HepG2 (cell line): ENCODE measurements at regions not wholly inside any gene's neighbourhood (a gene's known extent, or its start where the extent isn't known, plus 50 kb on each side); places are given as distances from the start of the nearest gene placed in this dataset.
"Not testable (repeated sequence)": the region's sequence is repeated elsewhere in the genome, so short reads cannot be mapped to it uniquely, and the experiment has no call there.

Experiments used
- ATAC-seq: fragments of 200-7000 bp; cut with Tn5 transposase; 3 replicates; pipeline ENCODE4 v1.9.1; 2020; ENCODE audit warnings: mild to moderate bottlenecking, moderate library complexity
- BruUV-seq: library from RNA; stranded (reverse); fragments of 400-500 nt; replicated peaks from 2 replicates; lab custom pipeline; 2021; lab: Mats Ljungman, UMichigan
- CTCF ChIA-PET: fragments of 300-600 bp; formaldehyde crosslinking; extraction: SDS; loops from one replicate; lab custom pipeline; 2021; ENCODE audit warnings: low total read pairs, inconsistent platforms, low intra/inter-chr PET ratio; lab: Yijun Ruan, JAX
- POLR2A ChIA-PET: fragments of 350-600 bp; sonication (Branson Sonifier 250); formaldehyde crosslinking; loops from one replicate; lab custom pipeline; 2020; ENCODE audit warnings: antibody characterized with exemption, inconsistent platforms; lab: Yijun Ruan, JAX
- DNase-seq: peaks from one replicate; pipeline ENCODE4 v3.0.0-alpha.2; 2015; ENCODE audit warnings: low spot score
- FAIRE-seq: peaks from 3 replicates; lab custom pipeline; 2011; peaks lifted over from hg19 to GRCh38; lab: Jason Lieb, UNC
- H2AFZ ChIP-seq: one replicate; pipeline ENCODE4 v1.6.1; 2011; ENCODE audit warnings: low read length, inconsistent platforms
- H3K27ac ChIP-seq: fragments of 300-600 bp; 3 replicates; pipeline ENCODE4 v1.8.0; 2011; ENCODE audit warnings: mixed run types, mild to moderate bottlenecking, mixed read lengths, low read length, inconsistent platforms; ENCODE audit not compliant: insufficient read depth; ENCODE audit errors: extremely low read length
- H3K27me3 ChIP-seq, 2 experiments: fragments of 200-600 bp in 1 of 2; 2 replicates in 1 of 2; 3 replicates in 1 of 2; pipeline versions ENCODE4 v1.6.0 to v1.8.0; 2011; ENCODE audit warnings: low read length in 2 of 2, mild to moderate bottlenecking in 2 of 2, moderate library complexity in 2 of 2, inconsistent platforms in 1 of 2; ENCODE audit not compliant: insufficient read depth in 2 of 2, control insufficient read depth in 1 of 2
- H3K36me3 ChIP-seq, 2 experiments: fragments of 200-600 bp in 1 of 2; replicated peaks in 1 of 2; 2 replicates in 1 of 2; 3 replicates in 1 of 2; pipeline versions ENCODE4 v1.5.1 to v1.8.0; 2011; ENCODE audit warnings: low read length in 2 of 2, inconsistent platforms in 1 of 2; ENCODE audit not compliant: insufficient read depth in 2 of 2, control insufficient read depth in 1 of 2
- H3K4me1 ChIP-seq: 2 replicates; pipeline ENCODE4 v1.5.1; 2012; ENCODE audit warnings: low read length, inconsistent platforms; ENCODE audit not compliant: insufficient read depth
- H3K4me2 ChIP-seq: 2 replicates; pipeline ENCODE4 v1.6.0; 2011; ENCODE audit warnings: low read depth, low read length, inconsistent platforms
- H3K4me3 ChIP-seq, 3 experiments: fragments of 200-600 bp in 1 of 3; sonication (generic), shearing (Covaris generic) in 1 of 3; replicated peaks in 1 of 3; 2 replicates each; pipeline ENCODE4 v1.5.1; 2011 to 2016; ENCODE audit warnings: low read length in 3 of 3, inconsistent platforms in 2 of 3, low read depth in 2 of 3, mild to moderate bottlenecking in 2 of 3, control low read depth in 1 of 3, mixed read lengths in 1 of 3; ENCODE audit not compliant: insufficient read depth in 1 of 3
- H3K79me2 ChIP-seq: one replicate; pipeline ENCODE4 v1.6.1; 2011; ENCODE audit warnings: low read length, inconsistent platforms; ENCODE audit not compliant: insufficient read depth
- H3K9ac ChIP-seq: 2 replicates; pipeline ENCODE4 v1.6.0; 2011; ENCODE audit warnings: mild to moderate bottlenecking, low read depth, low read length, inconsistent platforms; ENCODE audit not compliant: insufficient read depth
- H3K9me3 ChIP-seq: 2 replicates; pipeline ENCODE4 v1.5.1; 2012; ENCODE audit warnings: mild to moderate bottlenecking, low read length
- H4K20me1 ChIP-seq: 2 replicates; pipeline ENCODE4 v1.6.0; 2011; ENCODE audit warnings: inconsistent platforms, mild to moderate bottlenecking, low read length, moderate library complexity; ENCODE audit not compliant: insufficient read depth
- GABPB1 ChIP-seq: IDR thresholded peaks from 2 replicates; pipeline ENCODE4 v1.6.1; 2016; ENCODE audit warnings: mild to moderate bottlenecking, missing genetic modification reagents, moderate library complexity, missing compliant biosample characterization
- HDAC6 ChIP-seq: fragments of 200-600 bp; sonication (generic); IDR thresholded peaks from 2 replicates; pipeline ENCODE4 v1.7.0; 2017; ENCODE audit warnings: mild to moderate bottlenecking, antibody characterized with exemption, low read length, low read depth
- IKZF1 ChIP-seq: fragments of 450-650 bp; IDR thresholded peaks from 2 replicates; pipeline ENCODE4 v1.7.1; 2016
- NBN ChIP-seq: fragments of 450-650 bp; conservative IDR thresholded peaks from 2 replicates; pipeline ENCODE4 v1.6.1; 2017
- PHB2 ChIP-seq: fragments of 450-650 bp; IDR thresholded peaks from 2 replicates; pipeline ENCODE4 v1.6.1; 2018; ENCODE audit not compliant: partially characterized antibody
- RELA ChIP-seq: sonication (generic); formaldehyde crosslinking; IDR thresholded peaks from 2 replicates; pipeline ENCODE4 v1.4.0; 2020; ENCODE audit warnings: missing genetic modification reagents
- SIN3B ChIP-seq: fragments of 150-350 bp; IDR thresholded peaks from 2 replicates; pipeline ENCODE4 v1.6.1; 2014; ENCODE audit warnings: low read length
- ZFP36 ChIP-seq: fragments of 150-350 bp; IDR thresholded peaks from 2 replicates; pipeline ENCODE4 v1.6.1; 2018; ENCODE audit warnings: borderline replicate concordance, low read length, low read depth; ENCODE audit not compliant: partially characterized antibody
- ZFX ChIP-seq: sonication (generic); formaldehyde crosslinking; IDR thresholded peaks from 2 replicates; pipeline ENCODE4 v1.4.0; 2020; ENCODE audit warnings: mild to moderate bottlenecking, low read depth, missing genetic modification reagents, moderate library complexity
- ZNF263 ChIP-seq: sonication (generic); formaldehyde crosslinking; IDR thresholded peaks from 2 replicates; pipeline ENCODE4 v1.4.0; 2020; ENCODE audit warnings: missing genetic modification reagents
- ZNF337 ChIP-seq: sonication (generic); formaldehyde crosslinking; IDR thresholded peaks from 2 replicates; pipeline ENCODE4 v1.5.1; 2020; ENCODE audit warnings: missing genetic modification reagents, low read depth, mild to moderate bottlenecking, borderline replicate concordance
- WGBS: methylation state at CpG from one replicate; pipeline ENCODE4 v1.1.6; 2017; ENCODE audit warnings: low lambda C conversion rate; 5-methylcytosine and 5-hydroxymethylcytosine counted together
- in situ Hi-C: cut with HindIII; loops from 2 replicates; pipeline ENCODE4 v1.10.0; 2017; ENCODE audit warnings: low pct_unique_long_range_greater_than_20kb; ENCODE audit not compliant: extremely low pct_ligation_motif_present
- intact Hi-C: fragments of 100-400 bp; cut with micrococcal nuclease; formaldehyde crosslinking; loops from one replicate; pipeline ENCODE4 v1.10.0; 2022; ENCODE audit not compliant: unreplicated experiment
- TF ChIP-seq, protein P1 (sequence below), 2 experiments: fragments of 450-650 bp in 1 of 2; sonication (generic) in 1 of 2; formaldehyde crosslinking in 1 of 2; IDR thresholded peaks; 2 replicates each; pipeline versions ENCODE4 v1.6.1 to v1.8.0; 2016 to 2022; ENCODE audit warnings: antibody characterized with exemption in 1 of 2, mild to moderate bottlenecking in 1 of 2, missing genetic modification reagents in 1 of 2

DNA sequence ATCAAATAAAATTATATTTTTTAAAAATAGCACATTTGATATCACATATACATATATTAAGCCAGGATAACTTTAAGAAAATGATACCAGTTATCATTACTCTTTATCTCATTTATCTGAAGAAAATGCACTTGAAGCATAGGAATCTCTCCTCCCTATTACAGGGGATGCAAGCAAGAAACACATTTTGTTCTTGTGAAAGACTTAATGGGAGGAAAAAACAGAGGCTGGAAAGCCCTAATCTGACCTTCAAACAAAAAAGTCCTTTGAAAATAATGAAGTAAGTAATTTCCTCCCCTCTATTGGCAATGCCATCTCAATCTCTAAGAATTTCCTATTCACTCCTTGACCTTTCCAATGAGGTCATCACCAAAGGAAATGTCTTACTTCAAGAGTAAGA, 1012.6 kb upstream of the ADAMTS5 start:
- H3K79me2 ChIP-seq, CTCF ChIA-PET, H3K27ac ChIP-seq, H3K36me3 ChIP-seq, H2AFZ ChIP-seq, FAIRE-seq, DNase-seq, H3K4me1 ChIP-seq, in situ Hi-C loops, H3K27me3 ChIP-seq, H3K9ac ChIP-seq, POLR2A ChIA-PET, ATAC-seq, H3K4me2 ChIP-seq, intact Hi-C loops, BruUV-seq, H4K20me1 ChIP-seq, H3K4me3 ChIP-seq: not testable (repeated sequence)
- peaks cover 42% of the 10 kb centered on the region for H3K9me3 ChIP-seq

DNA sequence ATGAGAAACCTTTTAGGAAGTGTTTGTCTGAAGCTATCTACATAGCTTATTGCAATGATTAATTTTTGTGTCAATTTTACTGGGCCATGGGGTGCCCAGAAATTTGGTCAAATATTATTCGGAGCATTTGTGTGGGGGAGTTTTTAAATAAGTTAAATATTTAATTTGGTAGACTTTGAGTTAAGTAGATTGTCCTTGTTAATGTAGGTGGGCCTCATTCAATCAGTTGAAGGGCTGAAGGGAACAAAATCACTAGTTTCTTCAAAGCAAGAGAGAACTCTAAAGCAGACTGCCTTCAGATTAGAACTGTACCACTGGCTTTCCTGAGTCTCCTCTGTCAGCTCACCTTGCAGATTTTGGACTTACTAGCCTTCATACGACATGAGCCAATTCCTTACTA, 1008.6 kb upstream of the ADAMTS5 start:
- Histone ChIP-seq H3K36me3 (no peaks in the 10 kb centered on the region), H3K27ac (no peak overlapping the region), H3K79me2 (no peaks in the 10 kb centered on the region), H3K4me2 (no peak overlapping the region), H2AFZ (no peak overlapping the region), H3K9me3 (peaks cover 38% of the 10 kb centered on the region), H3K4me3 (no peak overlapping the region), H3K4me1 (no peaks in the 10 kb centered on the region), H3K9ac (no peak overlapping the region), H4K20me1 (no peaks in the 10 kb centered on the region), H3K27me3 (no peaks in the 10 kb centered on the region)
- no TSS peak for BruUV-seq
- POLR2A ChIA-PET, result no interaction called here
- ATAC-seq (no peak), DNase-seq (no peak), FAIRE-seq (no peak)
- in situ Hi-C loops, result no loop called here
- intact Hi-C loops, result no loop called here
- CTCF ChIA-PET, result no interaction called here
- WGBS, result 9% methylated on average over 2 of the region's 2 CpGs
- TF ChIP-seq IKZF1 (no peak), ZNF263 (no peak), GABPB1 (CRISPR knock-in tag) (no peak), PHB2 (no peak), RELA (no peak), ZNF337 (no peak), SIN3B (no peak), HDAC6 (no peak), ZFP36 (no peak), NBN (no peak), ZFX (CRISPR knock-in tag) (no peak)
- TF ChIP-seq, protein P1, sequence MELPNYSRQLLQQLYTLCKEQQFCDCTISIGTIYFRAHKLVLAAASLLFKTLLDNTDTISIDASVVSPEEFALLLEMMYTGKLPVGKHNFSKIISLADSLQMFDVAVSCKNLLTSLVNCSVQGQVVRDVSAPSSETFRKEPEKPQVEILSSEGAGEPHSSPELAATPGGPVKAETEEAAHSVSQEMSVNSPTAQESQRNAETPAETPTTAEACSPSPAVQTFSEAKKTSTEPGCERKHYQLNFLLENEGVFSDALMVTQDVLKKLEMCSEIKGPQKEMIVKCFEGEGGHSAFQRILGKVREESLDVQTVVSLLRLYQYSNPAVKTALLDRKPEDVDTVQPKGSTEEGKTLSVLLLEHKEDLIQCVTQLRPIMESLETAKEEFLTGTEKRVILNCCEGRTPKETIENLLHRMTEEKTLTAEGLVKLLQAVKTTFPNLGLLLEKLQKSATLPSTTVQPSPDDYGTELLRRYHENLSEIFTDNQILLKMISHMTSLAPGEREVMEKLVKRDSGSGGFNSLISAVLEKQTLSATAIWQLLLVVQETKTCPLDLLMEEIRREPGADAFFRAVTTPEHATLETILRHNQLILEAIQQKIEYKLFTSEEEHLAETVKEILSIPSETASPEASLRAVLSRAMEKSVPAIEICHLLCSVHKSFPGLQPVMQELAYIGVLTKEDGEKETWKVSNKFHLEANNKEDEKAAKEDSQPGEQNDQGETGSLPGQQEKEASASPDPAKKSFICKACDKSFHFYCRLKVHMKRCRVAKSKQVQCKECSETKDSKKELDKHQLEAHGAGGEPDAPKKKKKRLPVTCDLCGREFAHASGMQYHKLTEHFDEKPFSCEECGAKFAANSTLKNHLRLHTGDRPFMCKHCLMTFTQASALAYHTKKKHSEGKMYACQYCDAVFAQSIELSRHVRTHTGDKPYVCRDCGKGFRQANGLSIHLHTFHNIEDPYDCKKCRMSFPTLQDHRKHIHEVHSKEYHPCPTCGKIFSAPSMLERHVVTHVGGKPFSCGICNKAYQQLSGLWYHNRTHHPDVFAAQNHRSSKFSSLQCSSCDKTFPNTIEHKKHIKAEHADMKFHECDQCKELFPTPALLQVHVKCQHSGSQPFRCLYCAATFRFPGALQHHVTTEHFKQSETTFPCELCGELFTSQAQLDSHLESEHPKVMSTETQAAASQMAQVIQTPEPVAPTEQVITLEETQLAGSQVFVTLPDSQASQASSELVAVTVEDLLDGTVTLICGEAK (IDR thresholded peaks at IDR 0.05), result no peak
- TF ChIP-seq, protein P1 (CRISPR knock-in tag; IDR thresholded peaks at IDR 0.05), result no peak
